GM12878 (cell line): ENCODE measurements at regions not wholly inside any gene's neighbourhood (a gene's known extent, or its start where the extent isn't known, plus 50 kb on each side); places are given as distances from the start of the nearest gene placed in this dataset.

Source experiments
- ATAC-seq: fragments of 200-7000 bp; cut with Tn5 transposase; 3 replicates; pipeline ENCODE4 v1.9.1; 2020; ENCODE audit warnings: mild to moderate bottlenecking, moderate library complexity
- BruUV-seq: library from RNA; stranded (reverse); fragments of 400-500 nt; replicated peaks from 2 replicates; lab custom pipeline; 2021; lab: Mats Ljungman, UMichigan
- CTCF ChIA-PET: fragments of 300-600 bp; sonication (Branson Sonifier 250); formaldehyde crosslinking; extraction: SDS; loops from one replicate; lab custom pipeline; 2021; ENCODE audit warnings: inconsistent platforms; lab: Yijun Ruan, JAX
- POLR2A ChIA-PET: fragments of 350-600 bp; formaldehyde crosslinking; extraction: SDS; loops from one replicate; lab custom pipeline; 2021; ENCODE audit warnings: inconsistent platforms; lab: Charles Lee
- RAD21 ChIA-PET: fragments of 300-600 bp; sonication (Branson Sonifier 250); formaldehyde crosslinking; loops from one replicate; lab custom pipeline; 2023; ENCODE audit warnings: antibody characterized with exemption; ENCODE audit not compliant: unreplicated experiment; lab: Charles Lee
- SMC1A ChIA-PET: fragments of 300-600 bp; sonication (Branson Sonifier 250); formaldehyde crosslinking; loops from one replicate; lab custom pipeline; 2023; ENCODE audit not compliant: unreplicated experiment, uncharacterized antibody; lab: Charles Lee
- DNase-seq: peaks from one replicate; pipeline ENCODE4 v3.0.0-alpha.2; 2011; ENCODE audit warnings: low read depth, low spot score
- FAIRE-seq: peaks from 3 replicates; lab custom pipeline; 2011; peaks lifted over from hg19 to GRCh38; lab: Jason Lieb, UNC
- H2AFZ ChIP-seq: 2 replicates; pipeline ENCODE4 v1.6.0; 2011; ENCODE audit warnings: low read depth, low read length, control low read depth; ENCODE audit not compliant: control insufficient read depth
- H3K27ac ChIP-seq: 2 replicates; pipeline ENCODE4 v1.5.1; 2011; ENCODE audit warnings: control low read depth; ENCODE audit not compliant: control insufficient read depth, insufficient read depth
- H3K27me3 ChIP-seq, 2 experiments: replicated peaks in 1 of 2; 2 replicates each; pipeline versions ENCODE4 v1.6.0 to v1.6.1; 2011; ENCODE audit warnings: low read length in 1 of 2; ENCODE audit not compliant: control insufficient read depth in 2 of 2, insufficient read depth in 2 of 2
- H3K36me3 ChIP-seq, 2 experiments: 2 replicates each; pipeline ENCODE4 v1.5.1; 2011; ENCODE audit warnings: low read length in 1 of 2; ENCODE audit not compliant: control insufficient read depth in 2 of 2, insufficient read depth in 2 of 2
- H3K4me1 ChIP-seq: 2 replicates; pipeline ENCODE4 v1.6.1; 2011; ENCODE audit warnings: mild to moderate bottlenecking, low read length, moderate library complexity, mixed read lengths; ENCODE audit not compliant: control insufficient read depth, insufficient read depth
- H3K4me2 ChIP-seq: 2 replicates; pipeline ENCODE4 v1.6.0; 2011; ENCODE audit warnings: control low read depth; ENCODE audit not compliant: control insufficient read depth, insufficient read depth
- H3K4me3 ChIP-seq: fragments of 200-600 bp; sonication (generic); 2 replicates; pipeline ENCODE4 v1.5.1; 2016
- H3K79me2 ChIP-seq: 2 replicates; pipeline ENCODE4 v1.6.0; 2011; ENCODE audit warnings: low read length; ENCODE audit not compliant: control insufficient read depth, insufficient read depth
- H3K9ac ChIP-seq: 2 replicates; pipeline ENCODE4 v1.8.0; 2011; ENCODE audit warnings: low read length, control low read depth, mixed read lengths; ENCODE audit not compliant: control insufficient read depth, insufficient read depth
- H3K9me3 ChIP-seq: replicated peaks from 3 replicates; pipeline ENCODE4 v1.5.1; 2011; ENCODE audit warnings: mild to moderate bottlenecking, low read length; ENCODE audit not compliant: control insufficient read depth, insufficient read depth
- H4K20me1 ChIP-seq: 2 replicates; pipeline ENCODE4 v1.6.0; 2011; ENCODE audit not compliant: control insufficient read depth, insufficient read depth
- CHD4 ChIP-seq: fragments of 200-600 bp; sonication (generic); IDR thresholded peaks from 2 replicates; pipeline ENCODE4 v1.6.1; 2016; ENCODE audit warnings: mild to moderate bottlenecking
- CREB1 ChIP-seq: IDR thresholded peaks from 2 replicates; pipeline ENCODE4 v1.6.1; 2012; ENCODE audit warnings: low read depth, mild to moderate bottlenecking, inconsistent platforms
- DPF2 ChIP-seq: fragments of 450-650 bp; IDR thresholded peaks from 2 replicates; pipeline ENCODE4 v1.6.1; 2017; ENCODE audit warnings: mild to moderate bottlenecking
- EZH2 ChIP-seq: IDR thresholded peaks from 2 replicates; pipeline ENCODE4 v1.6.1; 2012; ENCODE audit warnings: low read depth, mild to moderate bottlenecking, control low read depth, inconsistent platforms, low read length, borderline replicate concordance; ENCODE audit not compliant: control insufficient read depth
- HDGF ChIP-seq: fragments of 450-650 bp; IDR thresholded peaks from 2 replicates; pipeline ENCODE4 v1.6.1; 2016; ENCODE audit warnings: antibody characterized with exemption
- MEF2A ChIP-seq: IDR thresholded peaks from 2 replicates; pipeline ENCODE4 v1.6.1; 2011; ENCODE audit warnings: low read depth, mild to moderate bottlenecking, low read length, moderate library complexity; ENCODE audit not compliant: insufficient read depth
- NBN ChIP-seq: fragments of 450-650 bp; IDR thresholded peaks from 2 replicates; pipeline ENCODE4 v1.6.1; 2016
- NFYA ChIP-seq: IDR thresholded peaks from 2 replicates; pipeline ENCODE4 v1.6.1; 2011; ENCODE audit warnings: low read depth, mild to moderate bottlenecking, low read length, improper control_type of control experiment, borderline replicate concordance
- NFYB ChIP-seq: IDR thresholded peaks from 2 replicates; pipeline ENCODE4 v1.6.1; 2011; ENCODE audit warnings: low read depth, mild to moderate bottlenecking, low read length, improper control_type of control experiment, moderate library complexity; ENCODE audit not compliant: insufficient read depth
- POLR2A ChIP-seq: IDR thresholded peaks from 2 replicates; pipeline ENCODE4 v1.6.1; 2011; ENCODE audit warnings: low read depth, mild to moderate bottlenecking, low read length
- SIN3A ChIP-seq: IDR thresholded peaks from 2 replicates; pipeline ENCODE4 v1.6.1; 2012; ENCODE audit warnings: low read depth, low read length, improper control_type of control experiment
- SMARCA5 ChIP-seq: fragments of 450-650 bp; IDR thresholded peaks from 2 replicates; pipeline ENCODE4 v1.6.1; 2017; ENCODE audit warnings: mild to moderate bottlenecking
- SPI1 ChIP-seq: IDR thresholded peaks from 2 replicates; pipeline ENCODE4 v1.6.1; 2011; ENCODE audit warnings: low read depth, mild to moderate bottlenecking, low read length, moderate library complexity, borderline replicate concordance; ENCODE audit not compliant: insufficient read depth
- TCF12 ChIP-seq: IDR thresholded peaks from 2 replicates; pipeline ENCODE4 v1.6.1; 2011; ENCODE audit warnings: low read depth, mild to moderate bottlenecking, low read length
- ZNF207 ChIP-seq: fragments of 450-650 bp; IDR thresholded peaks from 2 replicates; pipeline ENCODE4 v1.6.1; 2014; ENCODE audit warnings: antibody characterized with exemption, mild to moderate bottlenecking, borderline replicate concordance
- WGBS: methylation state at CpG from one replicate; pipeline ENCODE4 v1.1.6; 2016; ENCODE audit warnings: low lambda C conversion rate; ENCODE audit not compliant: insufficient replicate concordance, insufficient coverage; ENCODE audit errors: missing lambda C conversion rate; 5-methylcytosine and 5-hydroxymethylcytosine counted together
- in situ Hi-C: fragments of 300-500 bp; cut with MboI; formaldehyde crosslinking; loops from 9 replicates; pipeline ENCODE4 v1.14.3; 2018; ENCODE audit warnings: mixed read lengths
- intact Hi-C: fragments of 100-400 bp; cut with micrococcal nuclease; formaldehyde crosslinking; loops from one replicate; pipeline ENCODE4 v1.14.2; 2022; ENCODE audit not compliant: unreplicated experiment
- TF ChIP-seq, protein P1 (sequence below): IDR thresholded peaks from 2 replicates; pipeline ENCODE4 v1.6.1; 2012; ENCODE audit warnings: low read length, inconsistent platforms
- TF ChIP-seq, protein P2 (sequence below): IDR thresholded peaks from 2 replicates; pipeline ENCODE4 v1.6.1; 2012; ENCODE audit warnings: low read depth, low read length, improper control_type of control experiment

- H3K4me1 ChIP-seq, result no peaks in the 10 kb centered on the region
- H3K27ac ChIP-seq, result no peak overlapping the region
- DNase-seq (no peak), FAIRE-seq (no peak)
- H4K20me1 ChIP-seq, result no peaks in the 10 kb centered on the region
- H3K9me3 ChIP-seq, result no peaks in the 10 kb centered on the region
- TF ChIP-seq NFYB (no peak), NFYA (no peak), SIN3A (no peak)
- TF ChIP-seq, protein P1, sequence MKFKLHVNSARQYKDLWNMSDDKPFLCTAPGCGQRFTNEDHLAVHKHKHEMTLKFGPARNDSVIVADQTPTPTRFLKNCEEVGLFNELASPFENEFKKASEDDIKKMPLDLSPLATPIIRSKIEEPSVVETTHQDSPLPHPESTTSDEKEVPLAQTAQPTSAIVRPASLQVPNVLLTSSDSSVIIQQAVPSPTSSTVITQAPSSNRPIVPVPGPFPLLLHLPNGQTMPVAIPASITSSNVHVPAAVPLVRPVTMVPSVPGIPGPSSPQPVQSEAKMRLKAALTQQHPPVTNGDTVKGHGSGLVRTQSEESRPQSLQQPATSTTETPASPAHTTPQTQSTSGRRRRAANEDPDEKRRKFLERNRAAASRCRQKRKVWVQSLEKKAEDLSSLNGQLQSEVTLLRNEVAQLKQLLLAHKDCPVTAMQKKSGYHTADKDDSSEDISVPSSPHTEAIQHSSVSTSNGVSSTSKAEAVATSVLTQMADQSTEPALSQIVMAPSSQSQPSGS, result no peak
- TF ChIP-seq, all 136 proteins: peak for 0
- 50% methylated on average over 2 of the region's 2 CpGs for WGBS
- intact Hi-C loops (no loop called here), in situ Hi-C loops (no loop called here)
- ChIA-PET POLR2A (no interaction called here), CTCF (no interaction called here), SMC1A (no interaction called here), RAD21 (no interaction called here)
- Histone ChIP-seq H3K4me3 (no peak overlapping the region), H2AFZ (no peak overlapping the region), H3K27me3 (no peaks in the 10 kb centered on the region), H3K36me3 (no peaks in the 10 kb centered on the region), H3K4me2 (no peak overlapping the region), H3K9ac (no peak overlapping the region), H3K79me2 (no peaks in the 10 kb centered on the region)
- BruUV-seq, result no TSS peak
- ATAC-seq, result no peak
Observed at GRCh38 chr4:92031825-92032224, 271.9 kb upstream of the GRID2 start.

DNA sequence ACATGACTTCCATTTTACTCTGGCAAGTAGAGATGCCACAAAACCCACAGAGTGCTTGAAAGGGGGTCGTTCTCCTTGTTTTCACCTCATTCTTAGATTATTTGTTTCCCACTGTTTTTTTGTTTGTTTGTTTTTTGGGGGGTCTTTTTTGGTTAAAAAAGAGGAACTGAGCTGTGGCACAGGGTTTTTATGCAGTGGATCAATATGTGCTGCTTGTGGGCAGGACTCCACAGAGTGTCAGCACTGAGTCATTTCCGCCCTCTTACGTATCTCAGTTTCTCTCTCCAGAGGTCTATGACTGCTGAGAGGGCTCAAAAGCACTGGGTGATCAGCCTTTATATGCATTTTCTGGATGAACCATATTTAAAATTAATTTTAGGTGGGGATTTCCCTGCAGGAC, 268.1 kb upstream of the GRID2 start:
- no TSS peak for BruUV-seq
- no peaks in the 10 kb centered on the region for H3K9me3 ChIP-seq
- ChIA-PET POLR2A (no interaction called here), CTCF (no interaction called here), RAD21 (no interaction called here), SMC1A (no interaction called here)
- H3K27ac ChIP-seq, result no peak overlapping the region
- DNase-seq (no peak), ATAC-seq (peak; percentile 81), FAIRE-seq (no peak)
- H3K4me1 ChIP-seq, result no peaks in the 10 kb centered on the region
- no peaks in the 10 kb centered on the region for H3K36me3 ChIP-seq
- no peaks in the 10 kb centered on the region for H3K79me2 ChIP-seq
- in situ Hi-C loops (no loop called here), intact Hi-C loops (no loop called here)
- H3K27me3 ChIP-seq, result no peaks in the 10 kb centered on the region
- WGBS, result 10% methylated on average over 3 of the region's 3 CpGs
- H3K4me3 ChIP-seq, result no peak overlapping the region
- H3K9ac ChIP-seq, result no peak overlapping the region
- no peak overlapping the region for H3K4me2 ChIP-seq
- H4K20me1 ChIP-seq, result no peaks in the 10 kb centered on the region
- no peak overlapping the region for H2AFZ ChIP-seq
- TF ChIP-seq SMARCA5, result no peak
- TF ChIP-seq CREB1, result 0 out of 2 replicates have a peak, but pooled peaks have one; percentile 22
- no peak for TF ChIP-seq CHD4
- TF ChIP-seq POLR2A, result no peak
- no peak for TF ChIP-seq NBN
- peak; percentile 63; the same call in 1 of the 2 replicates for TF ChIP-seq SPI1
- no peak for TF ChIP-seq EZH2
- 0 out of 2 replicates have a peak, but pooled peaks have one; percentile 21 for TF ChIP-seq DPF2
- TF ChIP-seq TCF12, result no peak
- TF ChIP-seq MEF2A, result no peak
- TF ChIP-seq, protein P2, sequence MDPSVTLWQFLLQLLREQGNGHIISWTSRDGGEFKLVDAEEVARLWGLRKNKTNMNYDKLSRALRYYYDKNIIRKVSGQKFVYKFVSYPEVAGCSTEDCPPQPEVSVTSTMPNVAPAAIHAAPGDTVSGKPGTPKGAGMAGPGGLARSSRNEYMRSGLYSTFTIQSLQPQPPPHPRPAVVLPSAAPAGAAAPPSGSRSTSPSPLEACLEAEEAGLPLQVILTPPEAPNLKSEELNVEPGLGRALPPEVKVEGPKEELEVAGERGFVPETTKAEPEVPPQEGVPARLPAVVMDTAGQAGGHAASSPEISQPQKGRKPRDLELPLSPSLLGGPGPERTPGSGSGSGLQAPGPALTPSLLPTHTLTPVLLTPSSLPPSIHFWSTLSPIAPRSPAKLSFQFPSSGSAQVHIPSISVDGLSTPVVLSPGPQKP, result no peak
- TF ChIP-seq NFYB, result no peak
- TF ChIP-seq ZNF207, result no peak
- no peak for TF ChIP-seq HDGF
